ENCODE measurements at regions not wholly inside any gene's neighbourhood (a gene's known extent, or its start where the extent isn't known, plus 50 kb on each side); places are given as distances from the start of the nearest gene placed in this dataset.

DNA sequence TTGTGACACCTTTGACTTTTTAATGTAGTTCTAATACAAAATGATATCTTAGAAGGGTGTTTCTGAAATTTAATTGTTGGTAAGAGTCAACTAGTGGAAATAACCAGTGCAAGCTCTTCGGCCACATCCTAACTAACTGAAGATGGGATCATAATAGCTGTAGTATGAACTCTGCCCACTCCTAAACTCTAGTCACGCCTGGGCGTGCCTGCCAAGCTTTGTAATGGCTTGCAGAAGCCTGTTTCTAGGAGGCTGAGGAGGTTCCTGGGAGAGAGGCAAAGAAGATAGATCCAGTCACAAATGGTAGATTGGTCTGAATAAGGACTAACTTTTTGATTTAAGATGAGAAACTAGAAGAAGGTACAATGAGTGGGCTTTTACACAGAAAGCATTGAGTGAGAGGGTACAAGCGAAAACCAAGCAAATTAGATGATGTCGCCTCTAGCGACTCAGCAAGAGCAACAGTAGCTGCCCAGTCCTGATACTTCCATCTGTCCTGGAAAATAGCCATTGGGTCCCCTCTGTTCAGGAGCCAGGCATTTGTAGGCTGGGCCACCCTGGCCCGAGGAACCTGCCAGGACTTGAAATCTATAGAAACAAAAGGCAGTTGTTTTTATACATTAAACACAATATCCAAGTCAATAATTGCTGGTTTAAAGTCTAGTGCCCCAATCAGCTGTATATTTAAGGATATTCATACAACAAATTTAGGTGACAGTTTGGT, 148.8 kb downstream of the SLC38A4 start (continued):
- TF ChIP-seq NANOG (IDR thresholded peaks at IDR 0.05; ENCODE audit: insufficient read depth, low read depth, low read length, poor library complexity, severe bottlenecking) (no peak), JUN (IDR thresholded peaks at IDR 0.05; ENCODE audit: low read depth, low read length) (no peak), CBX8 (IDR thresholded peaks at IDR 0.05; ENCODE audit: borderline replicate concordance, low read depth, low read length) (no peak), RAD21 (IDR thresholded peaks at IDR 0.05 in 1 of 2, conservative IDR thresholded peaks at IDR 0.05 in 1 of 2; ENCODE audit: low read depth in 2 of 2, low read length in 2 of 2) (no peak), RNF2 (IDR thresholded peaks at IDR 0.05; ENCODE audit: borderline replicate concordance, low read depth, low read length, missing control alignments, poor library complexity, severe bottlenecking) (no peak), SP4 (IDR thresholded peaks at IDR 0.05; ENCODE audit: low read length) (no peak), YY1 (IDR thresholded peaks at IDR 0.05; ENCODE audit: low read depth, low read length) (no peak), TCF12 (IDR thresholded peaks at IDR 0.05; ENCODE audit: low read depth, low read length) (no peak), CEBPB (IDR thresholded peaks at IDR 0.05; ENCODE audit: low read depth, low read length) (no peak), CREB1 (IDR thresholded peaks at IDR 0.05) (no peak)
- TF ChIP-seq, protein P1, sequence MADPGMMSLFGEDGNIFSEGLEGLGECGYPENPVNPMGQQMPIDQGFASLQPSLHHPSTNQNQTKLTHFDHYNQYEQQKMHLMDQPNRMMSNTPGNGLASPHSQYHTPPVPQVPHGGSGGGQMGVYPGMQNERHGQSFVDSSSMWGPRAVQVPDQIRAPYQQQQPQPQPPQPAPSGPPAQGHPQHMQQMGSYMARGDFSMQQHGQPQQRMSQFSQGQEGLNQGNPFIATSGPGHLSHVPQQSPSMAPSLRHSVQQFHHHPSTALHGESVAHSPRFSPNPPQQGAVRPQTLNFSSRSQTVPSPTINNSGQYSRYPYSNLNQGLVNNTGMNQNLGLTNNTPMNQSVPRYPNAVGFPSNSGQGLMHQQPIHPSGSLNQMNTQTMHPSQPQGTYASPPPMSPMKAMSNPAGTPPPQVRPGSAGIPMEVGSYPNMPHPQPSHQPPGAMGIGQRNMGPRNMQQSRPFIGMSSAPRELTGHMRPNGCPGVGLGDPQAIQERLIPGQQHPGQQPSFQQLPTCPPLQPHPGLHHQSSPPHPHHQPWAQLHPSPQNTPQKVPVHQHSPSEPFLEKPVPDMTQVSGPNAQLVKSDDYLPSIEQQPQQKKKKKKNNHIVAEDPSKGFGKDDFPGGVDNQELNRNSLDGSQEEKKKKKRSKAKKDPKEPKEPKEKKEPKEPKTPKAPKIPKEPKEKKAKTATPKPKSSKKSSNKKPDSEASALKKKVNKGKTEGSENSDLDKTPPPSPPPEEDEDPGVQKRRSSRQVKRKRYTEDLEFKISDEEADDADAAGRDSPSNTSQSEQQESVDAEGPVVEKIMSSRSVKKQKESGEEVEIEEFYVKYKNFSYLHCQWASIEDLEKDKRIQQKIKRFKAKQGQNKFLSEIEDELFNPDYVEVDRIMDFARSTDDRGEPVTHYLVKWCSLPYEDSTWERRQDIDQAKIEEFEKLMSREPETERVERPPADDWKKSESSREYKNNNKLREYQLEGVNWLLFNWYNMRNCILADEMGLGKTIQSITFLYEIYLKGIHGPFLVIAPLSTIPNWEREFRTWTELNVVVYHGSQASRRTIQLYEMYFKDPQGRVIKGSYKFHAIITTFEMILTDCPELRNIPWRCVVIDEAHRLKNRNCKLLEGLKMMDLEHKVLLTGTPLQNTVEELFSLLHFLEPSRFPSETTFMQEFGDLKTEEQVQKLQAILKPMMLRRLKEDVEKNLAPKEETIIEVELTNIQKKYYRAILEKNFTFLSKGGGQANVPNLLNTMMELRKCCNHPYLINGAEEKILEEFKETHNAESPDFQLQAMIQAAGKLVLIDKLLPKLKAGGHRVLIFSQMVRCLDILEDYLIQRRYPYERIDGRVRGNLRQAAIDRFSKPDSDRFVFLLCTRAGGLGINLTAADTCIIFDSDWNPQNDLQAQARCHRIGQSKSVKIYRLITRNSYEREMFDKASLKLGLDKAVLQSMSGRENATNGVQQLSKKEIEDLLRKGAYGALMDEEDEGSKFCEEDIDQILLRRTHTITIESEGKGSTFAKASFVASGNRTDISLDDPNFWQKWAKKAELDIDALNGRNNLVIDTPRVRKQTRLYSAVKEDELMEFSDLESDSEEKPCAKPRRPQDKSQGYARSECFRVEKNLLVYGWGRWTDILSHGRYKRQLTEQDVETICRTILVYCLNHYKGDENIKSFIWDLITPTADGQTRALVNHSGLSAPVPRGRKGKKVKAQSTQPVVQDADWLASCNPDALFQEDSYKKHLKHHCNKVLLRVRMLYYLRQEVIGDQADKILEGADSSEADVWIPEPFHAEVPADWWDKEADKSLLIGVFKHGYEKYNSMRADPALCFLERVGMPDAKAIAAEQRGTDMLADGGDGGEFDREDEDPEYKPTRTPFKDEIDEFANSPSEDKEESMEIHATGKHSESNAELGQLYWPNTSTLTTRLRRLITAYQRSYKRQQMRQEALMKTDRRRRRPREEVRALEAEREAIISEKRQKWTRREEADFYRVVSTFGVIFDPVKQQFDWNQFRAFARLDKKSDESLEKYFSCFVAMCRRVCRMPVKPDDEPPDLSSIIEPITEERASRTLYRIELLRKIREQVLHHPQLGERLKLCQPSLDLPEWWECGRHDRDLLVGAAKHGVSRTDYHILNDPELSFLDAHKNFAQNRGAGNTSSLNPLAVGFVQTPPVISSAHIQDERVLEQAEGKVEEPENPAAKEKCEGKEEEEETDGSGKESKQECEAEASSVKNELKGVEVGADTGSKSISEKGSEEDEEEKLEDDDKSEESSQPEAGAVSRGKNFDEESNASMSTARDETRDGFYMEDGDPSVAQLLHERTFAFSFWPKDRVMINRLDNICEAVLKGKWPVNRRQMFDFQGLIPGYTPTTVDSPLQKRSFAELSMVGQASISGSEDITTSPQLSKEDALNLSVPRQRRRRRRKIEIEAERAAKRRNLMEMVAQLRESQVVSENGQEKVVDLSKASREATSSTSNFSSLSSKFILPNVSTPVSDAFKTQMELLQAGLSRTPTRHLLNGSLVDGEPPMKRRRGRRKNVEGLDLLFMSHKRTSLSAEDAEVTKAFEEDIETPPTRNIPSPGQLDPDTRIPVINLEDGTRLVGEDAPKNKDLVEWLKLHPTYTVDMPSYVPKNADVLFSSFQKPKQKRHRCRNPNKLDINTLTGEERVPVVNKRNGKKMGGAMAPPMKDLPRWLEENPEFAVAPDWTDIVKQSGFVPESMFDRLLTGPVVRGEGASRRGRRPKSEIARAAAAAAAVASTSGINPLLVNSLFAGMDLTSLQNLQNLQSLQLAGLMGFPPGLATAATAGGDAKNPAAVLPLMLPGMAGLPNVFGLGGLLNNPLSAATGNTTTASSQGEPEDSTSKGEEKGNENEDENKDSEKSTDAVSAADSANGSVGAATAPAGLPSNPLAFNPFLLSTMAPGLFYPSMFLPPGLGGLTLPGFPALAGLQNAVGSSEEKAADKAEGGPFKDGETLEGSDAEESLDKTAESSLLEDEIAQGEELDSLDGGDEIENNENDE (IDR thresholded peaks at IDR 0.05; ENCODE audit: insufficient replicate concordance, low read length): no peak
